ENCODE measurements at regions not wholly inside any gene's neighbourhood (a gene's known extent, or its start where the extent isn't known, plus 50 kb on each side); places are given as distances from the start of the nearest gene placed in this dataset.
"Not testable (repeated sequence)": the region's sequence is repeated elsewhere in the genome, so short reads cannot be mapped to it uniquely, and the experiment has no call there.

GRCh38 chr7:125326666-125327255 is 397.1 kb upstream of the POT1 start:
- Mint-ChIP-seq H3K9me3 (peaks cover 4% of the 10 kb centered on the region), H3K36me3 (ENCODE audit: low read depth) (no peaks in the 10 kb centered on the region), H3K4me3 (no peak overlapping the region), H3K27me3 (ENCODE audit: low read depth) (no peaks in the 10 kb centered on the region), H3K27ac (no peak overlapping the region), H3K4me1 (ENCODE audit: low read depth) (no peaks in the 10 kb centered on the region)
- no peak for DNase-seq (ENCODE audit: low spot score)

- no peak overlapping the region for H3K27ac Mint-ChIP-seq
- H3K4me3 Mint-ChIP-seq = no peak overlapping the region
- H3K9me3 Mint-ChIP-seq = peaks cover 8% of the 10 kb centered on the region
- DNase-seq (ENCODE audit: low spot score) = no peak
- no peaks in the 10 kb centered on the region for H3K4me1 Mint-ChIP-seq (ENCODE audit: low read depth)
- no peaks in the 10 kb centered on the region for H3K27me3 Mint-ChIP-seq (ENCODE audit: low read depth)
- no peaks in the 10 kb centered on the region for H3K36me3 Mint-ChIP-seq (ENCODE audit: low read depth)
Measured at GRCh38 chr7:125316466-125316865, 386.8 kb upstream of the POT1 start.

- DNase-seq (ENCODE audit: low spot score) = no peak
- Mint-ChIP-seq H3K36me3 (ENCODE audit: low read depth) (no peaks in the 10 kb centered on the region), H3K27ac (no peak overlapping the region), H3K9me3 (peaks cover 4% of the 10 kb centered on the region), H3K4me3 (no peak overlapping the region), H3K4me1 (ENCODE audit: low read depth) (no peaks in the 10 kb centered on the region), H3K27me3 (ENCODE audit: low read depth) (no peaks in the 10 kb centered on the region)
Measured at GRCh38 chr7:125299003-125299765, 369.6 kb upstream of the POT1 start.

GRCh38 chr7:125279961-125280360 is 350.3 kb upstream of the POT1 start:
- Mint-ChIP-seq H3K9me3 (peaks cover 8% of the 10 kb centered on the region), H3K27me3 (ENCODE audit: low read depth) (no peaks in the 10 kb centered on the region), H3K27ac (no peak overlapping the region), H3K4me1 (ENCODE audit: low read depth) (no peaks in the 10 kb centered on the region), H3K36me3 (ENCODE audit: low read depth) (no peaks in the 10 kb centered on the region), H3K4me3 (no peak overlapping the region)
- DNase-seq (ENCODE audit: low spot score) = no peak

- no peaks in the 10 kb centered on the region for H3K36me3 Mint-ChIP-seq (ENCODE audit: low read depth)
- H3K4me1 Mint-ChIP-seq (ENCODE audit: low read depth) = no peaks in the 10 kb centered on the region
- H3K27ac Mint-ChIP-seq = no peak overlapping the region
- H3K9me3 Mint-ChIP-seq = peaks cover 12% of the 10 kb centered on the region
- no peaks in the 10 kb centered on the region for H3K27me3 Mint-ChIP-seq (ENCODE audit: low read depth)
- no peak for DNase-seq (ENCODE audit: low spot score)
- no peak overlapping the region for H3K4me3 Mint-ChIP-seq
Measured at GRCh38 chr7:125278318-125278717, 348.7 kb upstream of the POT1 start.

- not testable (repeated sequence) for H3K36me3 Mint-ChIP-seq (ENCODE audit: low read depth); H3K27ac Mint-ChIP-seq; DNase-seq (ENCODE audit: low spot score); H3K4me3 Mint-ChIP-seq; H3K27me3 Mint-ChIP-seq (ENCODE audit: low read depth); H3K4me1 Mint-ChIP-seq (ENCODE audit: low read depth)
- H3K9me3 Mint-ChIP-seq = peaks cover 18% of the 10 kb centered on the region
Measured at GRCh38 chr7:125274742-125275141, 345.1 kb upstream of the POT1 start.

GRCh38 chr7:125264174-125264856 is 334.7 kb upstream of the POT1 start:
- H3K9me3 Mint-ChIP-seq; H3K4me3 Mint-ChIP-seq; H3K36me3 Mint-ChIP-seq (ENCODE audit: low read depth); DNase-seq (ENCODE audit: low spot score); H3K27ac Mint-ChIP-seq; H3K4me1 Mint-ChIP-seq (ENCODE audit: low read depth); H3K27me3 Mint-ChIP-seq (ENCODE audit: low read depth): not testable (repeated sequence)

- not testable (repeated sequence) for H3K4me1 Mint-ChIP-seq (ENCODE audit: low read depth); H3K36me3 Mint-ChIP-seq (ENCODE audit: low read depth); H3K27me3 Mint-ChIP-seq (ENCODE audit: low read depth); H3K27ac Mint-ChIP-seq; H3K9me3 Mint-ChIP-seq; H3K4me3 Mint-ChIP-seq; DNase-seq (ENCODE audit: low spot score)
Measured at GRCh38 chr7:125258876-125259417, 329.3 kb upstream of the POT1 start.

- no peak for DNase-seq (ENCODE audit: low spot score)
- no peaks in the 10 kb centered on the region for H3K4me1 Mint-ChIP-seq (ENCODE audit: low read depth)
- H3K27me3 Mint-ChIP-seq (ENCODE audit: low read depth) = no peaks in the 10 kb centered on the region
- H3K36me3 Mint-ChIP-seq (ENCODE audit: low read depth) = no peaks in the 10 kb centered on the region
- H3K4me3 Mint-ChIP-seq = no peak overlapping the region
- no peak overlapping the region for H3K27ac Mint-ChIP-seq
- H3K9me3 Mint-ChIP-seq = peaks cover 3% of the 10 kb centered on the region
Measured at GRCh38 chr7:125257617-125258016, 328.0 kb upstream of the POT1 start.

- Mint-ChIP-seq H3K36me3 (ENCODE audit: low read depth) (no peaks in the 10 kb centered on the region), H3K27me3 (ENCODE audit: low read depth) (no peaks in the 10 kb centered on the region), H3K27ac (no peak overlapping the region), H3K4me3 (no peak overlapping the region), H3K4me1 (ENCODE audit: low read depth) (no peaks in the 10 kb centered on the region), H3K9me3 (no peaks in the 10 kb centered on the region)
- no peak for DNase-seq (ENCODE audit: low spot score)
Measured at GRCh38 chr7:125256446-125256845, 326.8 kb upstream of the POT1 start.

- Mint-ChIP-seq H3K9me3 (no peaks in the 10 kb centered on the region), H3K36me3 (ENCODE audit: low read depth) (no peaks in the 10 kb centered on the region), H3K27ac (no peak overlapping the region), H3K27me3 (ENCODE audit: low read depth) (no peaks in the 10 kb centered on the region), H3K4me1 (ENCODE audit: low read depth) (no peaks in the 10 kb centered on the region), H3K4me3 (no peak overlapping the region)
- DNase-seq (ENCODE audit: low spot score) = no peak
Measured at GRCh38 chr7:125255810-125256209, 326.2 kb upstream of the POT1 start.

GRCh38 chr7:125254566-125254965 is 324.9 kb upstream of the POT1 start:
- Mint-ChIP-seq H3K4me1 (ENCODE audit: low read depth) (no peaks in the 10 kb centered on the region), H3K27me3 (ENCODE audit: low read depth) (no peaks in the 10 kb centered on the region), H3K9me3 (no peaks in the 10 kb centered on the region), H3K36me3 (ENCODE audit: low read depth) (no peaks in the 10 kb centered on the region), H3K4me3 (no peak overlapping the region), H3K27ac (no peak overlapping the region)
- no peak for DNase-seq (ENCODE audit: low spot score)

GRCh38 chr7:125253452-125254190 is 324.0 kb upstream of the POT1 start:
- H3K9me3 Mint-ChIP-seq = no peaks in the 10 kb centered on the region
- no peak overlapping the region for H3K27ac Mint-ChIP-seq
- H3K4me3 Mint-ChIP-seq = no peak overlapping the region
- DNase-seq (ENCODE audit: low spot score) = no peak
- H3K27me3 Mint-ChIP-seq (ENCODE audit: low read depth) = no peaks in the 10 kb centered on the region
- H3K4me1 Mint-ChIP-seq (ENCODE audit: low read depth) = no peaks in the 10 kb centered on the region
- no peaks in the 10 kb centered on the region for H3K36me3 Mint-ChIP-seq (ENCODE audit: low read depth)

Measured in T-helper 2 cell treated with Interferon-gamma antibody and Interleukin-4, amounts not matched to agents 5 μg/mL and 100 μg/mL, for 36 hours (primary cell).